Hematopoietic multipotent progenitor cell treated with erythropoietin and hydrocortisone succinate and interleukin-3 and kit ligand, for 17 days (in vitro differentiated cells): ENCODE measurements at regions not wholly inside any gene's neighbourhood (a gene's known extent, or its start where the extent isn't known, plus 50 kb on each side); places are given as distances from the start of the nearest gene placed in this dataset.

Experiments used
- DNase-seq: peaks from one replicate; pipeline ENCODE4 v3.0.0-alpha.2; 2015; ENCODE audit warnings: low spot score

DNA sequence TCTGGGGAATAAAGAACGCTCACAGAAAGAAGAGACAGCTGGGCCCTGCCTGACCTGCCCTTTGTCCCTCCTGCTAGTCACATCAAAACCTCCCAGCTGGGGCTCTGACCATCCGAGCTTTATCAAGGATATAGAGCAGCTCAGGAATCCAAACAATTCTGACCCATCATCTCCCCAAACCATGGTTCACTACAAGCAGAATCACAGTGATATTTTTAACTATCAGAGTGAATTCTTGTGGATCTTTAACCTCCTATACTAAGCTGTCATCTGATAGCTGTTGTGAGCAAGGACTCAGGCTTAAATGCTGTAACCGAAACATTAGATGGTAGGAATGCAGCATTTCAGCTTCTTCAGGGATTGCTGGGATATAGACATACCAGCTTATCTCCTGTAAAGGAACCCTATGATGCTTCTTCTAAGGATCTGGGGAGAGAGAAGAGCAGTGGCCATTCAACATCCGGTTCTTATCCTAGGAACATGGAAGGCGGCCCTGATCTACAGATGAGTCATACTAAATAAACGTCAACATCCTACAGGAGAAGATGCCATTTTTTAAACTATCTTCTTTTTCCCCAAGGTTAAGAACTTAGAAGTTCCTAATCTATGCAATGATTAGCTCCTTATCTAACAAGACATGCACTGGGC is 84.7 kb upstream of the AKIP1 start:
- DNase-seq = no peak

DNA sequence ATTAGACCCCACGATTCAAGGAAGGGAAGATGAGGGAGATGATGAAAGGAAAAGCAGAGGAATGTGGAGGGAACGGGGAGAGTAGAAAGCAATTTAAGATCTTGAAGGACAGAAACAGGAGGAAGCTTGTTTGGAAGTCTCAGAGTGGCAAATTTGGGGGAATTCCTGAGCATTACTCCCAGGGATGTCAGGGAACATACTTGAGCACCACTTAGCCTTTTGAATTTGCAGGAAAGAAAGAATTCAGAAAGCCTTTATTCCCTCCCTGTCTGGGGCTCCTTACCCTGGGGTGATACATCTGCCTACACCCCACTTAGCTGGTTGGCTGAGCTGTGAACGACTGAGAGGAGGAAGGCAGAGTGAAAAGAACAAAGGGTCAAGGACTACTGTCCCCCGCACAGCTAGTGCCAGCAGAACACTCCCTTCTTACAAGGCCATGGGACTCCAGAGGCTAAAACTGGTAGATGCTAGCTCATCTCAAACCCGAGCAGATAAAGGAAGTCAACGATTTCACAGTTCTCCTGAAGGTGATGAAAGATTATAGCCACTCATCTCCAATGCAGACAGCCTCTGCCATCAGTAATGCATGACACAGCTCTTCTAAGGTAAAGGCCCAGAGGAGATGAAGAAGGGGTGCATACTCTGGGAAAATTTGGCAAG is 84.0 kb upstream of the AKIP1 start:
- no peak for DNase-seq

DNA sequence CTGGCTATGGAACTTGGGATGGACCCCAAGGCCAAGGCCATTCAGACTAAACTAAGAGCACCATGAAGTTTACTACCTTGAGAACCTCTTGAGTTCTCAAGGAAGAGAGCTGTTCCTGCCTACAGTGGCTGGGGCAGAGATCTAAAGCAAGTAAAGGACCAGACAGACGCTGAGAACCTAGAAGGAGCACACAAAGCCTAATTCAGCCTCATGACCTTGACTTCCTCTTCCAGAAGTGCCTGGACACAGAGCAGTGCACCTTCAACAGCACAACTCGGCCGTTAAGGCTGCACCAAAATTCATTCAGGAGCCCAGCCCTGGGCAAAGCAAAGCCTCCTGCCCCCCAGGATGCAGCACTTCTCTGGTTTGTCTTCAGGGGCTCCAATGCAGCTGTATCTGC is 82.9 kb upstream of the AKIP1 start:
- no peak for DNase-seq

DNA sequence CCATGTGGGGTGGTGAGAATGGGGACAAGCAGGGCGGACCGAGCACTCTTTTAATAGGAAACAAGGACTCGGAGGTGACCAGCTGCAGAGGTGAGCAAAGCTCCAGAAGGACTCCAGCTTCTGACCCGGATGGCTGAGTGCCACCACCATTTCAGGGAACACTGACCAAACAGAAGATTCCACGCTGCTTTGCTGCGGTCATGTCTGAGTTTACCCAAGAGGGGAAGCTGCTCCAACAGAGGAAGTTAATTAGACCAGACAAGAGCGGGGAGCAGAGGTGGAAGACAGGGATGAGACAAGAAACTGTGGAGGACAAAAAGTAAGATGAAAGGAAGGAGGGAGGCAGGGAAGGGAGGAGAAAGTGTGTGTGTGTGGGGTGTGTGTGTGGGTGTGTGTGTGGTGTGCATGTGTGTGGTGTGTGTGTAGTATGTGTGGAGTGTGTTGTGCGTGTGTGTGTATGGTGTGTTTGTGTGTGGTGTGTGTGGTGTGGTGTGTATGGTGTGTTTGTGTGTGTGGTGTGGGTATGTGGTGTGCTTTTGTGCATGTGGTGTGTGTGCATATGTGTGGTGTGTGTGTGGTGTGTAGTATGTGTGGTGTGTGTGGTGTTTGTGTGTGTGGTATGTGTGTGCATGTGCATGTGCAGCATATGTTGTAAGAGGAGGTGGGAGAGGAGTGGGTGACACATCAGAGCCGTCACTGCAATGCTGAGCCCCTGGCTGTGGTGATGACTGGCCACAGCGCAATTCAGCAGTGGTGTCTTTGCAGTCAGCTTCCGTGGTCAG is 82.2 kb upstream of the AKIP1 start:
- no peak for DNase-seq

DNA sequence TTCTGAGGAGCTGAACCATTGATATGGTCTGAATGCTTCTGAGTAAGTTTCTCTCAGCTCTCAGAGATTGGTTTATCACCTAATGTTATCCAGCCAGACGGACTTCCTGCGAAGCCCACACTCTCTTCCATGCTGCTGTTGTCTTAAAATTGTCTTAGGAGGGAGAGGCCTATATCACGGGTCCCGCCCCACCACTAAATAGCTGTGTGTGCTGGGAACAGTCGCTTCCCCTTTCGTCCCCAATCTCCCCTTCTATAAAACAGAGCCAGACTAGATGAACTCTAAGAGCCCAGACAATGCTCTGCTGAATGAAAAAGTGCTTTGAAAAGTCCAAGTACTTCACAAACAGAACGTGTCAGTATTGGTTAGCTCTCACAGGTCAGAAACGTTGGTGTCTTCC is 81.4 kb upstream of the AKIP1 start:
- no peak for DNase-seq

DNA sequence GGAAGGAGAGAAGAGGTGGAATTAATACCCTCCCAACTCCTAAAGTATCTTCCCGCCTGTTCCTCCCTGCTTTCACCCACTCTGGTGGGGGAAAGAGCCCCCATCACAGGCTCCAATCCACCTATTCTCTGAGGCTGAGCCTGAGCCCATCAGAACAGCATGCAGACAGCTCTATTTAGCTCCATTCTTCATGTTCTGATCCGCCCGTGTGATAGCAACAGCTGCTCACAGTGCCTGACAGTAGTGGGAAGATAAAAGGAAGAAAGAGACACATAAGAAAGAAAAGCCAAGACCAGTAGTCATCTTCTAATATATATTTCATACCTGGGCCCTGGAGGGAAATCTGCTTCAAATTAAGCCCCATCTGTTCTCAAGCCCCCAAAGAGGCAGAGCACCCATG is 80.3 kb upstream of the AKIP1 start:
- no peak for DNase-seq

DNA sequence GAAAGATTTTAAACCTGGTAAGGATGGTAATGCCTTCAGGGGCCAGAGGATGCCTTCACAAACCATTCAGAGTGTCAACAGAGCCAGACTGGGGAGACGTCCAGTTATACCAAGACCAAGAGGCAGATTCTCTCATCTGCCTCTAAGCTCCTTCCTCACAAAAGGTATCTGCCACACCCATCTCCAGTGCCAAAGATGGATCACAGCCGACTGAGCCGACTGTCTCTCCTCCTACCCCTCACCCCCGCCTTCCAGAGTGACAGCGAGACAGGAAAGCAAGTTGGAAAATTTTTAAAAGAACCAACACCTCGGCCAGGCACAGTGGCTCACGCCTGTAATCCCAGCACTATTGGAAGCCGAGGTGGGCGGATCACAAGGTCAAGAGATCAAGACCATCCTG is 79.1 kb upstream of the AKIP1 start:
- DNase-seq = no peak

DNA sequence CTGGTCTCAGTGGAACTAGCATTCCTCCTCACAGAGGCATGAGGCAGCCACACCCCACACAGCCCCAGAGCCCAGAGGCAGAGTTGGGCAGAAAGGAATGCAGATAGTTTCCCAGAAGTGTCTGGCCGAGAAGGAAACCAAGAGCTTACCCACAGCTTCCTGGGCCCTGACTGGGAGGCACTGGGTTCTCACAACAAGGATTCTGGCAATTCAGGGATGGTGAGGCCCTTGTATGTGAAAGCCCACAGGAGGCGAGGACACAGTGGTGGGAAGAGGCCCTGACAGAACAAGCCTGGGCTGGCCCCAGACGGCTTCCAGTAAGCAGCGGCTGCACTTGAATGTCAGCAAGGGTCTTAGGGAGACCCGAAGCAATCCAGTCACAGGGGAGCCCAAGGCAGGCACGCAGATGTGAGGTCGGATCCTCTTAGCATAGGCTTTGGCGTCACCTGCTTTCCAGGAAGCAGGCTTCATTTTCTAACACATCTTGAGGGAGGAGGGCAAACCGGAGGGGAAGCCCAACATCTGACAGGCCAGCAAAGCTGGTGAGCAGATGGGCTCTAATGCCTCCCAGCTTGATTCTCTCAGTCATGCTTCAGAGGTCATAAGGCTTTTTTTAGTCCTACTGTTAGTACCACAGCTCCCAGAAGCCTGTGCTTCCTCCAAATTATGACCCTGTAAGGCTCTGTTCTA is 78.3 kb upstream of the AKIP1 start:
- DNase-seq = no peak

DNA sequence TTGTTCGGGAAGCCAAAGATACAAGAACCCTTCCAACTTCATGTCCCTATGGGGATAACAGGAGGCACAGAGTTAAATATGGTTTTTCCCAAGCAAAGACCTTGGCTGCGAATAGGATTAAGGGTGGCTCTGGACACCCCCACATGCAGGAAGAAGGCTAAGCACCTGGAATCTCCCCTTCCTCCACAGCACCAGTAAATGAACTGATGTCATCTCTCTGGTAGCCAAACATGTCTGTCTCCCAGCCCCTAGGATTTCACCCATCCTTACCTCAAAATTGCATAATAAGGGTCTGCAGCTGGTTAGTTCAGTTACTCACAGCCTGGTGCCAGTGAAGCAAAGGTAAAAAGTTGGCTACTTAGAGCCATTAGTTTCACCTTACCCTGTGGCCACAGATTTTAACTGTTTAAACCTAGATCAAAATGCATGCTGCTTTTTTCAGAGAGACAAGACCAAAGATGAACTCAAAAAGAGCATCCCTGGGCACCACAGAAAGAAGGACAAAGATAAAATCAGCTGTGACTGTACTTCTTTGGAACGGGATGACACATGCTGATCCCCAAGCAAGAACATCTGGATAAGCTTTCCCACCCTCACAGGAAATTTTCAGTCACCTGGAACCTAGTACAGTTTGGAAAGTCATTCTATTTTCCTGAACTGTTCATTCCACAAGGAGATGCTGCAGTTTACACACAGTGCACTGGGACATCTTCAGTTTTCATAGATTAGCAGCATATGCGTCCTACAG is 77.2 kb upstream of the AKIP1 start:
- DNase-seq = no peak

DNA sequence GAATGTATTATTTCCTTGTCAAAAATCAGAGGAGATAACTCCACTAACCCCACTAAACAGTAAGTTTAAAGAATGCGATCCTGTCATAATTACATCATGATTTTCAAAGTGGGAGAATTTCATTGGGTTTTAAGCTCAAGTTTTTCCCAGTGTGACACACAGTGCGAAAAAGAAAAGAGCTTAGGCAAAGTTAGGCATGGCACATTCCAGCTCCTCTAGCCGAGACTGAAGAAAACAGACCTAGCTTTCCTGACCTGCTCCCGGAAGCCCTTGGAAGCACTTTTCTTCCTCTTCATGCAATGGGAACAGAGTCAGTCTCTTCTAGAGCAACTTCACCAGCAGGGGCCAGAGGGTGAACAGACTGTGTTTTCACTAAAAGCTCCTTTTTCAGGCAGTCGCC is 76.6 kb upstream of the AKIP1 start:
- no peak for DNase-seq

DNA sequence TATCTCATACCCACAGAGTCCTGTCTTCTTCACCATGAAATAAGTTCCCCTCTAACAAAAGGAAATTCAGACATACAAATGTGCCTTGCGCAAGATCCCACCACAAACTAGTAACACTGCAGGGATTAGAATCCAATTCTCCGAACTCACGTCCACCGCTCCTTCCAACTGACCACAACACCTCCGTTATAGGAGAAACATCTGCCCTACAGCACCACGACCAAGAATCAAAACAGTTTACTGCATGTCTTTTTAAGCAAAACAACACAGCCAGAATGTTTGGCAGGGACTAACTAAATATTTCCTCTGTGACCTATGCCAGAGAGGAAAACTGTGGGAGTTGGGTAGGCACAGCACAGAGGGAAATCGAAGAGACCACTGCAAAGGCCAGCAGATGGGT is 72.7 kb upstream of the AKIP1 start:
- DNase-seq = no peak

DNA sequence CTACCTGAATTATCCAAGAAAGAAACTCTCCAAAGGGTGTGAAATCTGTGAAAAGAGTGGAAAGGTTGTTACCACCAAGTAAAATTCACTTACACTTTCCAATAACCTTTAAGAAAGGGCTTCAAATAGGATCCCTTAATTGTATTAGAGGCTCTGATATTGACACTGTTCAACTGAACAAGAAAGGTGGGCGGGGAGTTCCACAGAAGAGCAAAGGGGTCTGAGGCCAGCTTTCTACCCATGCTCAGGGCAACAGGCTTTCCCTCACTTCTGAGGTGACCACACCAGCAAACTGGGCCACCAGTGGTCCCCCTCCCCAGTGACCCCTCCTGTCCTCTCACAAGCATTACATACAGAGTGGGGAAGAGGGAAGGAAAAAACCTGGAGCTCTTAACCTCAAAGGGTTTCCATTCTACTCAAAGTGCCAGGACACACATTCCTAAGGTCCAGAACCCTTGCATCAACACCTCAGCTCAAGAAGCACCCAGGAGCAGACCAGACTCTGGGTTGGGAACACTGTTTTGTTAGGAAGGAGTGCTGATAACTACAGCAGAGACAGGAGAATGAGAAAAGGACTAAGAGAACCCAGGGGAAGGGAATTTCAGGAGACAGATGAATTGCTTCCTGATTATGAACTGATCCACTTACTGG is 71.6 kb upstream of the AKIP1 start:
- no peak for DNase-seq

DNA sequence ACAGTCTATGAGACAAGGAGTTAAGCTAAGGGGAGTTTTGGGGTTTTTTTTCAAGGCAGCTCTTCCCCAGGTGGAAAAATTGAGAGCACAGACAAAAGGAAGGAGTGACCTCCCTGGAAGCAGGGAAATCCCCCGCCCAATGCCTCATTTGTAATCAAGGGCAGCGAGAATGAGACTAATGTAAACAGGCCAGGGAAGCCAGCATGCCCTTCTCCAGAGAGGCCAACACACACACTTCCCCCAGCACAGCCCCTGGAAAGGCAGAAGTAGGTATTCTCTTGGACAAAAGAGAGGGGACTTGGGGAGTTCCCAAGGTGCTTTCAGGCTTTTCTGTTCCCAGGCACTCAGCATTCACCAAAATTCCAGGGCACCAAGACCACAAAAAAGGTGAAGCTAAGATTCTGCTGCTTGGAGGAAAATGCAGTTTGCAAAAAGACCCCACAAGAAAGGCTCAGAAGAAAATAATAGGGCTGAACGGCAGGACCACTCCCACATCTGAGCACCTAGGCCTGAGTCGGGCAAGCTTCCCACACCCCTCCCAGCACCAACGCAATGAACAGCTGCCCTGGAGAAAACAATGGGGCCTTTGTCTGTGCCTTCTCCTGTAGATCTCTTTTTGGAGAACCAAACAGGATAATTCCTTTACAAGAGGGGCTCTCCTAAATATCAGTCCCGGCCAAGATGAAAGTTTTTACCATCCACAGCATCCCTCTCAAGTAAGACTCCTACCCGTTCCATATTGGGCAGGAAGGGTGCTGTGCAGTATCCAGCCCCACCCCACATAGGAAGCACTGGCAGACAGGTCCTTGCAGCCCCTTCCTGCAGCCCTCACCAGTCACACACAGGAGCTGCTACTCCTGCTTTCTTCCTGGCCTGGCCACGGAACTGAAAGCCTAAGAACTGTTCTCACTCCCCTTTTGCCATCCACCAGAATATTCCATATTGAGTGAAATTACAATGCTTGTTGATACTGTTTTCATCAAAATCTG is 70.7 kb upstream of the AKIP1 start:
- no peak for DNase-seq

DNA sequence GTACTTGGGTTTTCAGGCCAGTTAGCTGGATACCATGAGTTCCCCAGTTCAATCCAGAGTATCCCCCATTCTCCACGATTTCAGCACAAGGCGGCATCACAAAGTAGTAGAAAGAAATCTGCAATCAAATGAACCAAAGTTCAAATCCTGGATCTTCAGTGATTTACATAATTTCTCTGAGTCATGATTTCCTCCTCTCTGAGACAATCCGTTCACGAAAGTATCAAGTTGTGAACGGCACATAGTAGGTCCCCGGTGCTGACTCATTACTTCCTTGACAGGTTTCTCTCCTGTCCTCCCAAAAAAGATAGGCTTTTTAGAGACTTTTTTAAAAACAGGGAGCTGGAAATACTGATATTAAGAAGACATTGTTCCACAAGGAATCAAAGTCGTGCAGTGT is 69.1 kb upstream of the AKIP1 start:
- DNase-seq = no peak

DNA sequence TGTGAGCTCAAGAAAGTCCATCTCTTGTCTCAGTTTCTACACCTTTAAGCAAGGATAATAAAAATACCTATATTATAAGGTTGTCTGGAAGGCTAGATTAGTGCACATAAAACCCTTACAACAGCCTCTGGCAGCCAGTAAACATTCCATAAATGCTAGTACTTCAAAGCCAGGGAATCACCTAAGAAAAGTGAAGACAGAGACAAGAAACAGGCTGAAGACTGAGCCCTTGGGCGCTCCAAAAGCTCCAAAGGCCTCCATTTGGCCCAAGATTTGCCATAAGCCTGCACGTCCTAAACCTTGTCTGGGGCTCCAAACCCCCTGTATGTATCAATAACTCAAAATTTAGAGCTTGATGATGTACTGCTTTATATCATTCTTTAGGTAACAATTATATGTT is 52.2 kb upstream of the AKIP1 start:
- DNase-seq = no peak
